ENCODE measurements at regions not wholly inside any gene's neighbourhood (a gene's known extent, or its start where the extent isn't known, plus 50 kb on each side); places are given as distances from the start of the nearest gene placed in this dataset.

DNA sequence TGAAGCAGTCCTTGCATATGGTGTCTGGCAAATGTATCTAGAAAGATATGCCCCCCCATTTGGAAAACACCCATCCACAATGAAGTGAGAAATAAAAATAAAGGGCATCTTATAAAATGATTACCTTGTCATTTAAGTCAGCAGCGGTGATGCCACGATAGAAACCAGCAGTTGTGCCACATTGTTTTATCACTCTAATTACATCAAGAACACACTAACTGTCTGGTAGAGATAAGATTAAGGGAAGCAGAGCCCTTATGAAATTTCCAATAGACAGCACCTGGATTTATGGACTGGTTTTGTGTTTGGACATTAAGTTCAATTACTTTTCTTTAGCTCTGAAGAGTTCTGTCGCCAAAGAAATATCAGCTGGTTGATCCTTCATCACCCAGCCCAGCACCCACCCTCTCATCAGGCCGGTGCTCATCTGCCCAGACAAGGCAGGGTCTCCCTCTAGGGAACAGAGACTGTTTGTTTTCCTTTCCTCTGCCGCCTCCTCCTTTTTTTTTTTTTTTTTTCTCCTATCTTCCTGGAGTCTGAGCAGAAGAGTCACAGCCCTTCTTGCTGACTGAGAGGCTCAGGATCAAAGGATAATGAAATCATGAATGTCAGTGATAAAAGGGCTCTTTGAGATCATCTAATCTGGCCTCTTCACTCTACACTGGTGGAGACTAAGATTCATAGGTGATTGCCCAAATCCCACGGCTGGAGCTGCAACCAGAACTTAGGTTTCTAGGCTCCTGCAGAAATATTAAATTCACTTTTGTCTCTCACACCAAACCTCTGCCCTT, 464.1 kb downstream of the NTRK3 start (continued):
- TF ChIP-seq, protein P1, sequence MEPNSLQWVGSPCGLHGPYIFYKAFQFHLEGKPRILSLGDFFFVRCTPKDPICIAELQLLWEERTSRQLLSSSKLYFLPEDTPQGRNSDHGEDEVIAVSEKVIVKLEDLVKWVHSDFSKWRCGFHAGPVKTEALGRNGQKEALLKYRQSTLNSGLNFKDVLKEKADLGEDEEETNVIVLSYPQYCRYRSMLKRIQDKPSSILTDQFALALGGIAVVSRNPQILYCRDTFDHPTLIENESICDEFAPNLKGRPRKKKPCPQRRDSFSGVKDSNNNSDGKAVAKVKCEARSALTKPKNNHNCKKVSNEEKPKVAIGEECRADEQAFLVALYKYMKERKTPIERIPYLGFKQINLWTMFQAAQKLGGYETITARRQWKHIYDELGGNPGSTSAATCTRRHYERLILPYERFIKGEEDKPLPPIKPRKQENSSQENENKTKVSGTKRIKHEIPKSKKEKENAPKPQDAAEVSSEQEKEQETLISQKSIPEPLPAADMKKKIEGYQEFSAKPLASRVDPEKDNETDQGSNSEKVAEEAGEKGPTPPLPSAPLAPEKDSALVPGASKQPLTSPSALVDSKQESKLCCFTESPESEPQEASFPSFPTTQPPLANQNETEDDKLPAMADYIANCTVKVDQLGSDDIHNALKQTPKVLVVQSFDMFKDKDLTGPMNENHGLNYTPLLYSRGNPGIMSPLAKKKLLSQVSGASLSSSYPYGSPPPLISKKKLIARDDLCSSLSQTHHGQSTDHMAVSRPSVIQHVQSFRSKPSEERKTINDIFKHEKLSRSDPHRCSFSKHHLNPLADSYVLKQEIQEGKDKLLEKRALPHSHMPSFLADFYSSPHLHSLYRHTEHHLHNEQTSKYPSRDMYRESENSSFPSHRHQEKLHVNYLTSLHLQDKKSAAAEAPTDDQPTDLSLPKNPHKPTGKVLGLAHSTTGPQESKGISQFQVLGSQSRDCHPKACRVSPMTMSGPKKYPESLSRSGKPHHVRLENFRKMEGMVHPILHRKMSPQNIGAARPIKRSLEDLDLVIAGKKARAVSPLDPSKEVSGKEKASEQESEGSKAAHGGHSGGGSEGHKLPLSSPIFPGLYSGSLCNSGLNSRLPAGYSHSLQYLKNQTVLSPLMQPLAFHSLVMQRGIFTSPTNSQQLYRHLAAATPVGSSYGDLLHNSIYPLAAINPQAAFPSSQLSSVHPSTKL (CRISPR knock-in tag; IDR thresholded peaks at IDR 0.05), result no peak
- TF ChIP-seq PHB2 (IDR thresholded peaks at IDR 0.05; ENCODE audit: partially characterized antibody) (no peak), MAZ (IDR thresholded peaks at IDR 0.05; ENCODE audit: borderline replicate concordance, low read depth, low read length) (no peak), MAZ (CRISPR knock-in tag; IDR thresholded peaks at IDR 0.05; ENCODE audit: low read depth) (no peak), ZNF672 (CRISPR knock-in tag; IDR thresholded peaks at IDR 0.05) (no peak), HOXA9 (CRISPR knock-in tag; IDR thresholded peaks at IDR 0.05; ENCODE audit: borderline replicate concordance) (no peak), TMF1 (CRISPR knock-in tag; IDR thresholded peaks at IDR 0.05; ENCODE audit: low read depth) (no peak), PCBP2 (optimal IDR thresholded peaks at IDR 0.05; ENCODE audit: low read depth, low read length, poor library complexity, severe bottlenecking) (no peak)
- TF ChIP-seq, protein P2, sequence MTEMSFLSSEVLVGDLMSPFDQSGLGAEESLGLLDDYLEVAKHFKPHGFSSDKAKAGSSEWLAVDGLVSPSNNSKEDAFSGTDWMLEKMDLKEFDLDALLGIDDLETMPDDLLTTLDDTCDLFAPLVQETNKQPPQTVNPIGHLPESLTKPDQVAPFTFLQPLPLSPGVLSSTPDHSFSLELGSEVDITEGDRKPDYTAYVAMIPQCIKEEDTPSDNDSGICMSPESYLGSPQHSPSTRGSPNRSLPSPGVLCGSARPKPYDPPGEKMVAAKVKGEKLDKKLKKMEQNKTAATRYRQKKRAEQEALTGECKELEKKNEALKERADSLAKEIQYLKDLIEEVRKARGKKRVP (CRISPR knock-in tag; IDR thresholded peaks at IDR 0.05), result no peak

Data from HepG2 (cell line).